ENCODE measurements at regions not wholly inside any gene's neighbourhood (a gene's known extent, or its start where the extent isn't known, plus 50 kb on each side); places are given as distances from the start of the nearest gene placed in this dataset.

DNA sequence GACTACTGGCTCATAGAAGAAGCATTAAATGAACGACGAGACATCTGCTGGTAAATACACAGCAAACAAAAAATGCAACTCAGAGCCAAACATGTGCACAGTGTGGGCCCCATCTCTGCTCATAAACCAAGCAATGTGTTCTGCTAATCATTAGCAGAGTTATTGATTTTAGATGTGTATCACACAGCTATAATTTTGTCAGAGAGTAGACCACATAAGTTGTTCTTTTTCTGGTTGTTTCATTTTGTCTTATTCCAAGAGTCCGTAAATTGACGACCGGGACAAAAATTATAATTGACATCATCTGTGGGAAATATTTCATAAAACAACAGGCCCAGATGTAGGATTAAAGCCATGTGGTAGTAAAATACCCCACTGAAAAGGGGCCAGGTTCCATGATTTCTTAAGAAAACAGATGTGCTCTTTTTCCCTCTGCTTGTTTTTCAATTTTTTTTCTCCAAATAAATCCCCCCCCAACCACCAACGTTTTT, 423.6 kb downstream of the HAO1 start:
- TF ChIP-seq EZH2phosphoT487 (IDR thresholded peaks at IDR 0.05; ENCODE audit: insufficient read depth, low read depth) (no peak), EZH2 (IDR thresholded peaks at IDR 0.05; ENCODE audit: insufficient read depth, poor library complexity, severe bottlenecking) (no peak)

All from GM23248 (cell line).